Left colon (tissue), 2 donors: ENCODE measurements at regions not wholly inside any gene's neighbourhood (a gene's known extent, or its start where the extent isn't known, plus 50 kb on each side); places are given as distances from the start of the nearest gene placed in this dataset.

Experiments
- ATAC-seq: fragments of 200-7000 bp; cut with Tn5 transposase; one replicate; pipeline ENCODE4 v1.9.1; 2020; ENCODE audit warnings: mild to moderate bottlenecking, moderate library complexity
- DNase-seq, 2 donors: peaks; one replicate each; pipeline ENCODE4 v3.0.0-alpha.2; 2020
- intact Hi-C, 2 donors: fragments of 100-400 bp; cut with DNase I in 1 of 2; cut with micrococcal nuclease in 1 of 2; formaldehyde crosslinking; loops; one replicate each; pipeline versions ENCODE4 v1.11.2 to v1.14.0; 2022; cut with DNase I, micrococcal nuclease
- donor health status: DM: no; HTN: no; CAD: no.
- donor health status: DM: yes; HTN: yes; CAD: no.

GRCh38 chr20:57901526-57901925 is 191.7 kb upstream of the PMEPA1 start:
- no peak for ATAC-seq
- intact Hi-C loops, result no loop called here
- no peak for DNase-seq

GRCh38 chr20:57900226-57900905 is 190.6 kb upstream of the PMEPA1 start:
- no peak for ATAC-seq

GRCh38 chr20:57899554-57899953 is 189.7 kb upstream of the PMEPA1 start:
- no peak for ATAC-seq
- intact Hi-C loops, result no loop called here
- DNase-seq, result no peak

More at GRCh38 chr20:57900226-57900905, 190.6 kb upstream of the PMEPA1 start:
- DNase-seq, result no peak
- intact Hi-C loops, result no loop called here

GRCh38 chr20:57898332-57898731 is 188.5 kb upstream of the PMEPA1 start:
- intact Hi-C loops, result no loop called here
- ATAC-seq, result no peak
- DNase-seq, result peak in 1 of 2 donors; percentile 17

- no peak for DNase-seq
- ATAC-seq, result no peak
- intact Hi-C loops, result no loop called here
These were observed 188.1 kb upstream of the PMEPA1 start for GRCh38 chr20:57897891-57898290.

GRCh38 chr20:57897156-57897874 is 187.5 kb upstream of the PMEPA1 start:
- ATAC-seq (peak; percentile 99), DNase-seq (peak; percentile 70 to 87)
- intact Hi-C loops, result no loop called here

- DNase-seq, result no peak
- peak; percentile 13 for ATAC-seq
- intact Hi-C loops, result no loop called here
These were observed 186.7 kb upstream of the PMEPA1 start for GRCh38 chr20:57896563-57896962.

- intact Hi-C loops, result no loop called here
- ATAC-seq (no peak), DNase-seq (no peak)
These were observed 186.2 kb upstream of the PMEPA1 start for GRCh38 chr20:57896017-57896416.

GRCh38 chr20:57895161-57895855 is 185.5 kb upstream of the PMEPA1 start:
- no peak for ATAC-seq
- intact Hi-C loops, result no loop called here
- DNase-seq, result no peak

- ATAC-seq (no peak), DNase-seq (no peak)
- intact Hi-C loops, result no loop called here
These were observed 184.7 kb upstream of the PMEPA1 start for GRCh38 chr20:57894522-57894921.

- ATAC-seq (no peak), DNase-seq (peak in 1 of 2 donors; percentile 7)
- intact Hi-C loops, result no loop called here
These were observed 184.3 kb upstream of the PMEPA1 start for GRCh38 chr20:57894096-57894495.

- ATAC-seq (no peak), DNase-seq (peak in 1 of 2 donors; percentile 11)
- intact Hi-C loops, result no loop called here
These were observed 183.7 kb upstream of the PMEPA1 start for GRCh38 chr20:57893366-57893999.

- DNase-seq, result peak in 1 of 2 donors; percentile 15
These were observed 182.7 kb upstream of the PMEPA1 start for GRCh38 chr20:57892471-57892870.

GRCh38 chr20:57891014-57891413 is 181.2 kb upstream of the PMEPA1 start:
- ATAC-seq (no peak), DNase-seq (peak in 1 of 2 donors; percentile 7)
- intact Hi-C loops, result no loop called here

More at GRCh38 chr20:57892471-57892870, 182.7 kb upstream of the PMEPA1 start:
- no peak for ATAC-seq
- intact Hi-C loops, result no loop called here

- DNase-seq (peak in 1 of 2 donors; percentile 14), ATAC-seq (no peak)
- intact Hi-C loops, result no loop called here
These were observed 180.5 kb upstream of the PMEPA1 start for GRCh38 chr20:57890202-57890800.

- intact Hi-C loops, result no loop called here
- no peak for DNase-seq
- no peak for ATAC-seq
These were observed 178.8 kb upstream of the PMEPA1 start for GRCh38 chr20:57888591-57888990.

- intact Hi-C loops, result no loop called here
- peak in 1 of 2 donors; percentile 8 for DNase-seq
These were observed 175.1 kb upstream of the PMEPA1 start for GRCh38 chr20:57884956-57885355.

GRCh38 chr20:57883761-57884160 is 173.9 kb upstream of the PMEPA1 start:
- DNase-seq (no peak), ATAC-seq (no peak)
- intact Hi-C loops, result no loop called here

More at GRCh38 chr20:57884956-57885355, 175.1 kb upstream of the PMEPA1 start:
- ATAC-seq, result no peak

- DNase-seq (no peak), ATAC-seq (no peak)
- intact Hi-C loops, result no loop called here
These were observed 173.4 kb upstream of the PMEPA1 start for GRCh38 chr20:57883224-57883623.
